ENCODE measurements at regions not wholly inside any gene's neighbourhood (a gene's known extent, or its start where the extent isn't known, plus 50 kb on each side); places are given as distances from the start of the nearest gene placed in this dataset.

DNA sequence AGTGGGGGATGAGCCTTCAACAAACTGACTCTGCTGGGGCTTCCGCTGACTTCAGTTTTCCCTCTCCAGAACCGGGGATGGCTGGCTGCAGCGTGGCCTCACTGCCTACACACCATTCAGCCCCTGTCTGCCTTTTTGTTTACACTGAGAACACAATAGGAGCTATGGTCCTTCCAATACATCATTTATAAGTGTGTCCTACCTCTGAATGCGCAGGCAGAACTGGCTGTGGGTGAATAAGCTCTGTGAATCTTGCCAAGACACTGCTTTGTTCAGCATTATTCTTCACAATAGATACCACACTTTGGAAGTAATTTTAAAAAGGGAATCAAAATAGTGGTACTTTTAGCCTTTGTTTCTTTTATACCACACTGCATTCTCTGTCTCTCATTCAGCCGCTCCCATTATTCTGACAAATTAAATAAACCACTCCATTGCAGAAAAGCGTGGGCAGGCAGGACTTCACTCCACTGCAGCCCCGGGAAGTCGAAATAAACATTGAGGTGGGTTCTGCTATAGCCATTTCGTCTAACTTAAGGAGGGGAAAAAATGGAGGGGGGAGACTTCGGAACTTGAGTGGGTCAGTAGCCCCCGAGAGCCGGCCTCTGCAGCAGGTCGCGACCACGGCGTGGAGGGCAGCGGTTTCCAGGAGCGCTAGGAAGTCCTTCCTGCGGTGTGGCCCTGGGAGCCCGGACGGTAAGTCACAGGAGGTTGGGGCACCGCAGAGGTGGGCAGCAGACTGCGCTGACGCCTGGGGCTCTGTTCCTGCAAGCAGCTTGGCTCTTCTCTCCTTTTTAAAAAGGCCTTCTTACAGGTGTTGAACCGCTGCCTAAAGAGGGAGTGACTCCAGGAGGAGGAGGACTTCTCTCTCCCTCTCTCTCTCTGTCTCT is 94.8 kb upstream of the SOX1 start:
- H3K27me3 ChIP-seq, result peaks cover 0 to 63% (median 15%) of the 10 kb centered on the region in 4 donors
- TF ChIP-seq POLR2AphosphoS5 (IDR thresholded peaks at IDR 0.05) (no peak), POLR2A (IDR thresholded peaks at IDR 0.05; ENCODE audit: low read depth) (no peak), EP300 (IDR thresholded peaks at IDR 0.05) (no peak)
- TF ChIP-seq, protein P1, sequence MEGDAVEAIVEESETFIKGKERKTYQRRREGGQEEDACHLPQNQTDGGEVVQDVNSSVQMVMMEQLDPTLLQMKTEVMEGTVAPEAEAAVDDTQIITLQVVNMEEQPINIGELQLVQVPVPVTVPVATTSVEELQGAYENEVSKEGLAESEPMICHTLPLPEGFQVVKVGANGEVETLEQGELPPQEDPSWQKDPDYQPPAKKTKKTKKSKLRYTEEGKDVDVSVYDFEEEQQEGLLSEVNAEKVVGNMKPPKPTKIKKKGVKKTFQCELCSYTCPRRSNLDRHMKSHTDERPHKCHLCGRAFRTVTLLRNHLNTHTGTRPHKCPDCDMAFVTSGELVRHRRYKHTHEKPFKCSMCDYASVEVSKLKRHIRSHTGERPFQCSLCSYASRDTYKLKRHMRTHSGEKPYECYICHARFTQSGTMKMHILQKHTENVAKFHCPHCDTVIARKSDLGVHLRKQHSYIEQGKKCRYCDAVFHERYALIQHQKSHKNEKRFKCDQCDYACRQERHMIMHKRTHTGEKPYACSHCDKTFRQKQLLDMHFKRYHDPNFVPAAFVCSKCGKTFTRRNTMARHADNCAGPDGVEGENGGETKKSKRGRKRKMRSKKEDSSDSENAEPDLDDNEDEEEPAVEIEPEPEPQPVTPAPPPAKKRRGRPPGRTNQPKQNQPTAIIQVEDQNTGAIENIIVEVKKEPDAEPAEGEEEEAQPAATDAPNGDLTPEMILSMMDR (IDR thresholded peaks at IDR 0.05), result no peak
- no peaks in the 10 kb centered on the region for H3K9me3 ChIP-seq
- H3K4me3 ChIP-seq, result no peak overlapping the region
- H3K27ac ChIP-seq (replicated peaks in 1 of 4), result no peak overlapping the region
- DNase-seq (ENCODE audit: extremely low spot score), result no peak
- H3K36me3 ChIP-seq, result no peaks in the 10 kb centered on the region
- peaks cover 10 to 31% (median 17%) of the 10 kb centered on the region in 4 donors for H3K4me1 ChIP-seq
- 38% methylated on average over 23 of the region's 25 CpGs for WGBS
- intact Hi-C loops (cut with DNase I), result no loop called here

DNA sequence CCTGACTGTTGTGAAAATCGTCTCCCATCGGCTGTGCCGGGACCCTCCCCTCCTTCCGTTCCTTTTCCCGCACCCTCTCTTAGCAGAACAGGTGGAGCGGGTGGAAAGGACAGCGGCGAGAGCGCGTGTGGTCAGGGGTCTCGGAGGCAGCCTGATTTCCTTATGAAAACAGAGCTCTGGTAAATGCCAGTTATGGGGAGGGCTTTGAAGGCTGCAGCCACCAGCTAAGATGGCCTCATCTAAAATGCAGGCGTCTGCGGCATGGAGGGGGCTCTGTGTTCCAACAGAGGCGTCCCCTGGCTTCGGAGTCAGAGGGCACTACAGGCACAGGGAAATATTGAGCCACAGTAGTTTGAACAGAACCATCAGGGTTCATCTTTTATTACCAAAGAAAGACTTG is 93.8 kb upstream of the SOX1 start:
- H3K9me3 ChIP-seq, result no peaks in the 10 kb centered on the region
- intact Hi-C loops (cut with DNase I), result no loop called here
- peaks cover 0 to 56% (median 15%) of the 10 kb centered on the region in 4 donors for H3K27me3 ChIP-seq
- no peaks in the 10 kb centered on the region for H3K36me3 ChIP-seq
- H3K4me1 ChIP-seq, result peaks cover 10 to 31% (median 17%) of the 10 kb centered on the region in 4 donors
- H3K4me3 ChIP-seq, result no peak overlapping the region
- TF ChIP-seq POLR2AphosphoS5 (IDR thresholded peaks at IDR 0.05) (no peak), EP300 (IDR thresholded peaks at IDR 0.05) (no peak), POLR2A (IDR thresholded peaks at IDR 0.05; ENCODE audit: low read depth) (no peak)
- TF ChIP-seq, protein P1 (IDR thresholded peaks at IDR 0.05), result no peak
- no peak for DNase-seq (ENCODE audit: extremely low spot score)
- 43% methylated on average over 15 of the region's 15 CpGs for WGBS
- H3K27ac ChIP-seq (replicated peaks in 1 of 4), result no peak overlapping the region

DNA sequence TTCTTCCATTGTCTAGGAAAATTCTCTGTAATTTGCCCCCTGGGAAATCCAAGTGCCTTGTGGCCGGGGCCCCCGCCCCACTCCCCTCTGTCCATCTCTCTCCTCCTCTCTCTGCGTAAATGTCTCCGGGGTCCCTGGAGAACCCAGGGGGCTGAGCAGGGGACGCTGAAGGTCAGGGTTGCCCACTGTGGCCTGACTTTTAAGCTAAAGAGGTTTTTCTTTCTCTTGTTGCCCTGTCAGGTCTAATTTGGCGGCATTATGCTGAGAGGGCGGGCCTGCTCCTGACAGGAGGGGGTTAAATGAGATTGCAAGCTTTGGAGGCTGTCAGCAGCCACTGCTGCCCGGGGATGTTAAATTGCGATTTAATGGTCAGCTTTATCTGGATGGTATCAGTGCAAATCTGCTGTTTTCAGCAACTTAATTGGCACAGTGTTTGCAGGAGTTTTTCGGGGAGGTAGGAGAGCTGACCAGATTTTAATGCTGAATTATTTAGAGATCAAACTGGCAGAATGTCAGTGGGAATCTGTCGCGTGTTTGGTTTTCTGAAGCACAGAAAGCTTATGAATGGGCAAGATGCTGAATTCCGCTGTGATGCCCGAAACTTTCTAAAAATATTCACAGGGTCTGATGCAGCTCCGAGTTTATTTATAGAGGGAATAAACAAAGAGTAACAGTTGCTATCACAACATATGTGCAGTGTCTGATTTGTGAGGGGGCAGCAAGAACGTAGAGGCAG is 93.2 kb upstream of the SOX1 start:
- Histone ChIP-seq H3K4me1 (peaks cover 10 to 31% (median 17%) of the 10 kb centered on the region in 4 donors), H3K9me3 (no peaks in the 10 kb centered on the region), H3K36me3 (no peaks in the 10 kb centered on the region), H3K27ac (replicated peaks in 1 of 4) (no peak overlapping the region), H3K27me3 (peaks cover 0 to 51% (median 15%) of the 10 kb centered on the region in 4 donors), H3K4me3 (no peak overlapping the region)
- DNase-seq (ENCODE audit: extremely low spot score), result no peak
- TF ChIP-seq POLR2AphosphoS5 (IDR thresholded peaks at IDR 0.05) (no peak), POLR2A (IDR thresholded peaks at IDR 0.05; ENCODE audit: low read depth) (no peak), EP300 (IDR thresholded peaks at IDR 0.05) (no peak)
- TF ChIP-seq, protein P1 (IDR thresholded peaks at IDR 0.05), result no peak
- intact Hi-C loops (cut with DNase I), result no loop called here
- WGBS, result 24% methylated on average over 16 of the region's 16 CpGs

DNA sequence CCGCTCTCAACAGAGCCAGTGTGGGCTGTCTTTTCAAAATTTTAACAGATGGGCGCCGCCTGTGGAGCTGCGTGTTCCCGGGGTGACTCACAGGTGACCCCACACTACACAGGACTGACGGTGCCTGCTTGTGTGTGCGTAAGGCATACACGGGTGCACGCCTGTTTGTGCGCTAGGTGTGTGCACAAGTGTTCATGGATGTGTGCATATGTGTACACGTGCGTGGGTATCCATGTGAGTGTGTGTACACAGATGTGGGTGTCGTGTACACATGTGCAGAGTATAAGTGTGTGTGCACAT is 92.7 kb upstream of the SOX1 start:
- no peaks in the 10 kb centered on the region for H3K36me3 ChIP-seq
- no peaks in the 10 kb centered on the region for H3K9me3 ChIP-seq
- 61% methylated on average over 13 of the region's 13 CpGs for WGBS
- H3K27me3 ChIP-seq, result peaks cover 0 to 48% (median 15%) of the 10 kb centered on the region in 4 donors
- no peak overlapping the region for H3K27ac ChIP-seq (replicated peaks in 1 of 4)
- TF ChIP-seq POLR2A (IDR thresholded peaks at IDR 0.05; ENCODE audit: low read depth), result no peak
- TF ChIP-seq, protein P1 (IDR thresholded peaks at IDR 0.05), result no peak
- TF ChIP-seq POLR2AphosphoS5 (IDR thresholded peaks at IDR 0.05), result no peak
- no peak for TF ChIP-seq EP300 (IDR thresholded peaks at IDR 0.05)
- H3K4me1 ChIP-seq, result peaks cover 10 to 31% (median 17%) of the 10 kb centered on the region in 4 donors
- DNase-seq (ENCODE audit: extremely low spot score), result no peak
- H3K4me3 ChIP-seq, result no peak overlapping the region
- intact Hi-C loops (cut with DNase I), result no loop called here

All from esophagus muscularis mucosa (tissue), 4 donors.